Keratinocyte (primary cell): ENCODE measurements at regions not wholly inside any gene's neighbourhood (a gene's known extent, or its start where the extent isn't known, plus 50 kb on each side); places are given as distances from the start of the nearest gene placed in this dataset.

Experiments used
- DNase-seq: peaks from one replicate; pipeline ENCODE4 v3.0.0-alpha.2; 2011; ENCODE audit warnings: low read depth, missing footprints, low spot score
- FAIRE-seq: peaks from 2 replicates; lab custom pipeline; 2011; peaks lifted over from hg19 to GRCh38; lab: Jason Lieb, UNC
- H2AFZ ChIP-seq: 2 replicates; pipeline ENCODE4 v1.6.0; 2012; ENCODE audit warnings: low read length, control low read depth, inconsistent platforms; ENCODE audit not compliant: control insufficient read depth
- H3K27ac ChIP-seq: 2 replicates; pipeline ENCODE4 v1.5.1; 2011; ENCODE audit warnings: low read length; ENCODE audit not compliant: control insufficient read depth, insufficient read depth
- H3K27me3 ChIP-seq: 3 replicates; pipeline ENCODE4 v1.6.0; 2011; ENCODE audit warnings: low read length; ENCODE audit not compliant: control insufficient read depth, insufficient read depth; ENCODE audit errors: extremely low read depth
- H3K36me3 ChIP-seq, 2 experiments: 2 replicates in 1 of 2; 3 replicates in 1 of 2; pipeline ENCODE4 v1.5.1; 2011; ENCODE audit warnings: low read length in 2 of 2, mild to moderate bottlenecking in 1 of 2; ENCODE audit not compliant: control insufficient read depth in 2 of 2, insufficient read depth in 2 of 2; ENCODE audit errors: extremely low read depth in 1 of 2
- H3K4me1 ChIP-seq: 3 replicates; pipeline ENCODE4 v1.5.1; 2011; ENCODE audit warnings: low read length; ENCODE audit not compliant: control insufficient read depth, insufficient read depth; ENCODE audit errors: extremely low read depth
- H3K4me2 ChIP-seq: 3 replicates; pipeline ENCODE4 v1.6.0; 2011; ENCODE audit warnings: low read depth, low read length; ENCODE audit not compliant: control insufficient read depth, insufficient read depth; ENCODE audit errors: extremely low read depth
- H3K4me3 ChIP-seq, 3 experiments: fragments of 200-600 bp in 1 of 3; sonication (generic) in 1 of 3; 2 replicates in 2 of 3; 3 replicates in 1 of 3; pipeline ENCODE4 v1.5.1; 2011 to 2016; ENCODE audit warnings: low read length in 3 of 3, mild to moderate bottlenecking in 3 of 3, control low read depth in 2 of 3, inconsistent platforms in 1 of 3, low read depth in 1 of 3, mixed read lengths in 1 of 3, mixed run types in 1 of 3, moderate library complexity in 1 of 3; ENCODE audit not compliant: control insufficient read depth in 2 of 3, insufficient read depth in 2 of 3; ENCODE audit errors: extremely low read depth in 1 of 3
- H3K79me2 ChIP-seq: 2 replicates; pipeline ENCODE4 v1.6.0; 2012; ENCODE audit warnings: low read length; ENCODE audit not compliant: control insufficient read depth, insufficient read depth
- H3K9ac ChIP-seq: 3 replicates; pipeline ENCODE4 v1.6.0; 2011; ENCODE audit warnings: low read length; ENCODE audit not compliant: control insufficient read depth, insufficient read depth; ENCODE audit errors: extremely low read depth
- H3K9me1 ChIP-seq: 3 replicates; pipeline ENCODE4 v1.6.0; 2011; ENCODE audit warnings: low read length; ENCODE audit not compliant: control insufficient read depth, insufficient read depth; ENCODE audit errors: extremely low read depth
- H3K9me3 ChIP-seq: 2 replicates; pipeline ENCODE4 v1.5.1; 2012; ENCODE audit warnings: low read depth, low read length; ENCODE audit not compliant: control insufficient read depth
- H4K20me1 ChIP-seq: 3 replicates; pipeline ENCODE4 v1.6.0; 2011; ENCODE audit warnings: low read length; ENCODE audit not compliant: control insufficient read depth, insufficient read depth; ENCODE audit errors: extremely low read depth
- EZH2 ChIP-seq: IDR thresholded peaks from one replicate; pipeline ENCODE4 v1.6.1; 2012; ENCODE audit warnings: inconsistent platforms, mild to moderate bottlenecking, low read length, moderate library complexity
- dilution Hi-C: fragments of 300-500 bp; cut with MboI; formaldehyde crosslinking; loops from one replicate; pipeline ENCODE4 v1.7.0; 2020; ENCODE audit warnings: low sequenced_read_pairs; ENCODE audit not compliant: extremely low pct_ligation_motif_present
- TF ChIP-seq, protein P1 (sequence below), 3 experiments: IDR thresholded peaks in 1 of 3; conservative IDR thresholded peaks in 1 of 3; optimal IDR thresholded peaks in 1 of 3; 2 replicates in 2 of 3; 3 replicates in 1 of 3; pipeline versions ENCODE3 to v1.5.1; 2011; ENCODE audit warnings: low read length in 3 of 3, mild to moderate bottlenecking in 3 of 3, moderate library complexity in 2 of 3, control low read depth in 1 of 3, inconsistent platforms in 1 of 3; ENCODE audit not compliant: insufficient read depth in 2 of 3; ENCODE audit errors: extremely low read depth in 1 of 3

DNA sequence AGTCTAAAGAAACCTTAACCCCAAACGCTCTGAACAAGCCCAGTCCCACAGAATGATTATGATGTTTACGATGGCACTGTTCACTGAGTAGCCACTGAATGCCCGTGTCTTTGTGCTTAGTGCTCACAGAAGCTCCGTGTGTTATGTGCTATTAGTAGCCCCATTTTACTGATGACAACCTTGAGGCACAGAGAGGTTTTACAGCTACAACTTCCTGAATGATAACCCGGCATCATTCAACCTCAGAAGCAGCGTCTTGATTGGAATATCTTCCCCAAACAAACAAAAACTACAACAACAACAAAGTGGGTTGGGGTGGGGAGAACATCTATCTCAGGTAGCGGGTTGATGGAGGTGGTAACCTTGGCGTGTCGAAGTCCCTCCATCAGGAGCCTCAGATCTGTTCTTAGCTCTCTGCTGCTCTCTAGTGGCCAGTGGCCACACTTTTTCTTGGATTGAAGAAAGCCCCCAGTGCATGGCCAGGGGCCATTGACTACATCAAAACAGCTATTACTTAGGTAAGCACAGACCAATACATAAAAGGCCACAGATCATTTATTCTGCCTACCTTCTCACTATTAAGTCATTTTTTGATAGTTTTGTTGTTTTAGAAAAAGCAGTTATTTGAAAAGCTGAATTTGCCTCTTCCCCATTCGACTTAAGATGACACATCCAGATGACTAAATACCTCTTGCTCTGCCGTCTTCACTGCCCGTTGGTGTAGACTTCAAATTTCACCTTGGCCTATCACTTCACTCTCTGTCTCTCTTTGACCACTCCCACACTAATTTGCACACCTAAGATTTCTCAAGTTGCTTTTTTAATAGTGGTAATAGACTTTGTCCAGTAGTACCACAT lies 376.9 kb downstream of the GALC start:
- Histone ChIP-seq H3K36me3 (no peaks in the 10 kb centered on the region), H3K4me2 (no peak overlapping the region), H4K20me1 (no peaks in the 10 kb centered on the region), H3K4me1 (no peaks in the 10 kb centered on the region), H3K27me3 (no peaks in the 10 kb centered on the region), H3K9me1 (no peaks in the 10 kb centered on the region), H3K79me2 (no peaks in the 10 kb centered on the region), H3K4me3 (no peak overlapping the region), H3K9me3 (no peaks in the 10 kb centered on the region), H2AFZ (no peak overlapping the region), H3K9ac (no peak overlapping the region), H3K27ac (no peak overlapping the region)
- dilution Hi-C loops, result no loop called here
- FAIRE-seq (no peak), DNase-seq (peak; percentile 4)
- no peak for TF ChIP-seq EZH2
- TF ChIP-seq, protein P1, sequence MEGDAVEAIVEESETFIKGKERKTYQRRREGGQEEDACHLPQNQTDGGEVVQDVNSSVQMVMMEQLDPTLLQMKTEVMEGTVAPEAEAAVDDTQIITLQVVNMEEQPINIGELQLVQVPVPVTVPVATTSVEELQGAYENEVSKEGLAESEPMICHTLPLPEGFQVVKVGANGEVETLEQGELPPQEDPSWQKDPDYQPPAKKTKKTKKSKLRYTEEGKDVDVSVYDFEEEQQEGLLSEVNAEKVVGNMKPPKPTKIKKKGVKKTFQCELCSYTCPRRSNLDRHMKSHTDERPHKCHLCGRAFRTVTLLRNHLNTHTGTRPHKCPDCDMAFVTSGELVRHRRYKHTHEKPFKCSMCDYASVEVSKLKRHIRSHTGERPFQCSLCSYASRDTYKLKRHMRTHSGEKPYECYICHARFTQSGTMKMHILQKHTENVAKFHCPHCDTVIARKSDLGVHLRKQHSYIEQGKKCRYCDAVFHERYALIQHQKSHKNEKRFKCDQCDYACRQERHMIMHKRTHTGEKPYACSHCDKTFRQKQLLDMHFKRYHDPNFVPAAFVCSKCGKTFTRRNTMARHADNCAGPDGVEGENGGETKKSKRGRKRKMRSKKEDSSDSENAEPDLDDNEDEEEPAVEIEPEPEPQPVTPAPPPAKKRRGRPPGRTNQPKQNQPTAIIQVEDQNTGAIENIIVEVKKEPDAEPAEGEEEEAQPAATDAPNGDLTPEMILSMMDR (optimal IDR thresholded peaks at IDR 0.05 in 1 of 3, IDR thresholded peaks at IDR 0.05 in 1 of 3, conservative IDR thresholded peaks at IDR 0.05 in 1 of 3; ENCODE audit: extremely low read depth in 1 of 3, insufficient read depth in 2 of 3, low read length in 3 of 3), result peak; percentile 59 to 75 (median 68)

DNA sequence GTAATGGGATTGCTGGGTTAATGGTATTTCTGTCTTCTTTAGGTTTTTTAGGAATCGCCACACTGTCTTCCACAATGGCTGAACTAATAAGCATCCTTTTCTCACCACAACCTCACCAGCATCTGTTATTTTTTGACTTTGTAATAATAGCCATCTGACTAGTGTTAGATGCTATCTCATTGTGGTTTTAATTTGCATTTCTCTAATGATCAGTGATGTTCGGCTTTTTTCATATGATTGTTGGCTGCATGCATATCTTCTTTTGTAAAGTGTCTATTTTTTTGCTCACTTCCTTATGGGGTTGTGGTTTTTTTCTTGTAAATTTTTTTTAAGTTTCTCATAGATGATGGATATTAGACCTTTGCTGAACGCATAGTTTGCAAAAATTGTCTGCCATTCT lies 377.9 kb downstream of the GALC start:
- Histone ChIP-seq H3K9me3 (no peaks in the 10 kb centered on the region), H3K27ac (no peak overlapping the region), H3K9ac (no peak overlapping the region), H3K4me1 (no peaks in the 10 kb centered on the region), H4K20me1 (no peaks in the 10 kb centered on the region), H3K79me2 (no peaks in the 10 kb centered on the region), H3K4me2 (no peak overlapping the region), H3K4me3 (no peak overlapping the region), H3K36me3 (no peaks in the 10 kb centered on the region), H3K9me1 (no peaks in the 10 kb centered on the region), H2AFZ (no peak overlapping the region), H3K27me3 (no peaks in the 10 kb centered on the region)
- dilution Hi-C loops, result no loop called here
- no peak for DNase-seq
- no peak for FAIRE-seq
- TF ChIP-seq, protein P1 (optimal IDR thresholded peaks at IDR 0.05 in 1 of 3, IDR thresholded peaks at IDR 0.05 in 1 of 3, conservative IDR thresholded peaks at IDR 0.05 in 1 of 3; ENCODE audit: extremely low read depth in 1 of 3, insufficient read depth in 2 of 3, low read length in 3 of 3), result no peak
- TF ChIP-seq EZH2, result no peak
